ENCODE measurements at regions not wholly inside any gene's neighbourhood (a gene's known extent, or its start where the extent isn't known, plus 50 kb on each side); places are given as distances from the start of the nearest gene placed in this dataset.
A peak's percentile ranks its signal among the peaks of the same experiment; 100 is the strongest.

DNA sequence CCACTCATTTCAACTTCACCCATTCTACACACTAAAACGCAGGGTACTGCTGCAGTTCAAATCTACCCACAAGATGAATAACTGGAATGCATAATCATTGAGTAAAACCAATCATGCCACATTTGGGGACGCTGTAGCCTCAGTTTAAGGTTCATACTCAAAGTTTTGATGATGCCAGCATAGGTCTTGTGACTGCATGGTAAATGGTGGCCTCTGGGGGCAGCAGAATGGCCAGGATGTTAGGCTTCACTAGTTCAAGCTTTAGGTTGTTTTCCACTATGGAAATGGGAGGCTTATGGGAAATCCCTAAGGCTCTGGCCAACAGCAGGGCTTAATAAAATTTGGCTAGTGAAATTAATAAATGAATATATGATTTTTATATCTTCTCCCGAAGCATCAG is 104.3 kb upstream of the TSC22D2 start:
- no peaks in the 10 kb centered on the region for H3K9me2 ChIP-seq (ENCODE audit: insufficient read depth)
- peak; percentile 87 for ATAC-seq
- CTCF ChIA-PET, result interaction anchor here (0.7 to 1.8 kb wide), 7 partner anchors 9 to 192 kb away, joined by 3 to 6 read pairs (median 4); no protein-coding TSS in a partner anchor
- H3K27me3 ChIP-seq (ENCODE audit: insufficient read depth, low read length), result no peaks in the 10 kb centered on the region
- no peaks in the 10 kb centered on the region for H4K20me1 ChIP-seq (ENCODE audit: insufficient read depth)
- RAD21 ChIA-PET (ENCODE audit: low non-redundant PET in 1 of 2, low total read pairs in 2 of 2, uncharacterized antibody in 2 of 2, unreplicated experiment in 2 of 2), result interaction anchor here (1.0 to 1.1 kb wide), 2 partner anchors 105 to 106 kb away, joined by 3 read pairs; partner anchors contain the start of gene TSC22D2 (in 1 of the 2)
- BruUV-seq (replicated peaks), result no TSS peak
- POLR2A ChIA-PET, result no interaction called here
- H3K4me1 ChIP-seq (ENCODE audit: control insufficient read depth in 1 of 2, insufficient read depth in 2 of 2, low read length in 2 of 2), result peaks cover 6 to 44% of the 10 kb centered on the region in 2 experiments
- H2AFZ ChIP-seq (ENCODE audit: low read depth, low read length, poor library complexity, severe bottlenecking), result peak overlapping the region; percentile 95
- H3K4me3 ChIP-seq (replicated peaks in 1 of 2; ENCODE audit: low read depth in 1 of 2, low read length in 2 of 2), result no peak overlapping the region
- H3K9me3 ChIP-seq (ENCODE audit: control insufficient read depth in 1 of 2, insufficient read depth in 1 of 2, low read depth in 1 of 2, low read length in 2 of 2), result no peaks in the 10 kb centered on the region
- DNase-seq (ENCODE audit: low read depth, low spot score), result peak; percentile 57
- intact Hi-C loops (cut with micrococcal nuclease), result loop anchor here (2.0 kb wide), 1 partner anchor 191 kb away; no protein-coding TSS in a partner anchor
- no peak overlapping the region for H3K9ac ChIP-seq (ENCODE audit: low read length)
- H3K36me3 ChIP-seq (ENCODE audit: control insufficient read depth in 1 of 2, insufficient read depth in 2 of 2, low read length in 2 of 2), result no peaks in the 10 kb centered on the region
- H3K79me2 ChIP-seq (ENCODE audit: insufficient read depth, low read length), result no peaks in the 10 kb centered on the region
- TF ChIP-seq YY1 (IDR thresholded peaks at IDR 0.05; ENCODE audit: extremely low read depth, insufficient replicate concordance, low read depth, low read length) (peak; percentile 24), CEBPB (IDR thresholded peaks at IDR 0.05; ENCODE audit: low read depth) (no peak), CBX3 (IDR thresholded peaks at IDR 0.05; ENCODE audit: low read depth) (peak; percentile 34; the same call in 1 of the 2 replicates), RAD21 (IDR thresholded peaks at IDR 0.05; ENCODE audit: low read depth) (peak; percentile 89), SIN3A (IDR thresholded peaks at IDR 0.05; ENCODE audit: low read depth) (no peak)
- TF ChIP-seq, protein P1, sequence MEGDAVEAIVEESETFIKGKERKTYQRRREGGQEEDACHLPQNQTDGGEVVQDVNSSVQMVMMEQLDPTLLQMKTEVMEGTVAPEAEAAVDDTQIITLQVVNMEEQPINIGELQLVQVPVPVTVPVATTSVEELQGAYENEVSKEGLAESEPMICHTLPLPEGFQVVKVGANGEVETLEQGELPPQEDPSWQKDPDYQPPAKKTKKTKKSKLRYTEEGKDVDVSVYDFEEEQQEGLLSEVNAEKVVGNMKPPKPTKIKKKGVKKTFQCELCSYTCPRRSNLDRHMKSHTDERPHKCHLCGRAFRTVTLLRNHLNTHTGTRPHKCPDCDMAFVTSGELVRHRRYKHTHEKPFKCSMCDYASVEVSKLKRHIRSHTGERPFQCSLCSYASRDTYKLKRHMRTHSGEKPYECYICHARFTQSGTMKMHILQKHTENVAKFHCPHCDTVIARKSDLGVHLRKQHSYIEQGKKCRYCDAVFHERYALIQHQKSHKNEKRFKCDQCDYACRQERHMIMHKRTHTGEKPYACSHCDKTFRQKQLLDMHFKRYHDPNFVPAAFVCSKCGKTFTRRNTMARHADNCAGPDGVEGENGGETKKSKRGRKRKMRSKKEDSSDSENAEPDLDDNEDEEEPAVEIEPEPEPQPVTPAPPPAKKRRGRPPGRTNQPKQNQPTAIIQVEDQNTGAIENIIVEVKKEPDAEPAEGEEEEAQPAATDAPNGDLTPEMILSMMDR (IDR thresholded peaks at IDR 0.05 in 2 of 3, conservative IDR thresholded peaks at IDR 0.05 in 1 of 3; ENCODE audit: borderline replicate concordance in 1 of 3, insufficient read depth in 1 of 3, low read depth in 2 of 3, low read length in 2 of 3), result peak; percentile 81 to 97 (median 86)
- H3K27ac ChIP-seq (ENCODE audit: low read depth, low read length), result no peak overlapping the region
- H3K4me2 ChIP-seq (ENCODE audit: low read length), result no peak overlapping the region; the same call in 1 of the 2 replicates

DNA sequence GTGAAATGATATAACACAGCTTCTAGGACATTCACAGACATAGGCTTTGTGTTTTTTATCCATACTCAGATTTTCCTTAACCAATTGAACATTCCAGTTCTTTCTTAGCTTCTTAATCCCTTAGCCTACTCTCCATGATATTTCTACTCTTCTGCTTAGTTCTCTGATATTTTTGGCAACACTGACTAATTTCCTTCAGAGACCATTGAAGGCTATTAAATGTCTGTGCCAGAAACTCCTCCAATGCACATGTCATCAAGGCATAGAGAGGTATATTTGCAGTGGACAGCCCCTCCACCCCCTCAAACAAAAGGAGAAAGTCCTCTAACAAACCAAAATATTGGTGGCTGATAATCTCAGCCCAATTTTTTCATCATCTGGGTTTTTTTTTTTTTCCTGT is 105.9 kb upstream of the TSC22D2 start:
- ChIA-PET POLR2A (no interaction called here), CTCF (interaction anchor here (1.3 kb wide), 1 partner anchor 193 kb away, joined by 4 read pairs; no protein-coding TSS in a partner anchor)

More for the DNA sequence above, 105.9 kb upstream of the TSC22D2 start:
- Histone ChIP-seq H3K4me1 (ENCODE audit: control insufficient read depth in 1 of 2, insufficient read depth in 2 of 2, low read length in 2 of 2) (peaks cover 0 to 28% of the 10 kb centered on the region in 2 experiments; a peak in 2 of 4 replicates), H3K9ac (ENCODE audit: low read length) (no peak overlapping the region), H4K20me1 (ENCODE audit: insufficient read depth) (no peaks in the 10 kb centered on the region), H3K36me3 (ENCODE audit: control insufficient read depth in 1 of 2, insufficient read depth in 2 of 2, low read length in 2 of 2) (no peaks in the 10 kb centered on the region), H3K79me2 (ENCODE audit: insufficient read depth, low read length) (no peaks in the 10 kb centered on the region), H3K27ac (ENCODE audit: low read depth, low read length) (no peak overlapping the region), H3K9me2 (ENCODE audit: insufficient read depth) (no peaks in the 10 kb centered on the region), H3K4me2 (ENCODE audit: low read length) (no peak overlapping the region), H3K9me3 (ENCODE audit: control insufficient read depth in 1 of 2, insufficient read depth in 1 of 2, low read depth in 1 of 2, low read length in 2 of 2) (no peaks in the 10 kb centered on the region), H3K4me3 (replicated peaks in 1 of 2; ENCODE audit: low read depth in 1 of 2, low read length in 2 of 2) (no peak overlapping the region), H2AFZ (ENCODE audit: low read depth, low read length, poor library complexity, severe bottlenecking) (peak overlapping the region; percentile 96), H3K27me3 (ENCODE audit: insufficient read depth, low read length) (no peaks in the 10 kb centered on the region)
- RAD21 ChIA-PET (ENCODE audit: low non-redundant PET in 1 of 2, low total read pairs in 2 of 2, uncharacterized antibody in 2 of 2, unreplicated experiment in 2 of 2), result no interaction called here
- TF ChIP-seq ZFX (IDR thresholded peaks at IDR 0.05), result no peak
- no peak for TF ChIP-seq EZH2phosphoT487 (IDR thresholded peaks at IDR 0.05; ENCODE audit: borderline replicate concordance)
- TF ChIP-seq, protein P2, sequence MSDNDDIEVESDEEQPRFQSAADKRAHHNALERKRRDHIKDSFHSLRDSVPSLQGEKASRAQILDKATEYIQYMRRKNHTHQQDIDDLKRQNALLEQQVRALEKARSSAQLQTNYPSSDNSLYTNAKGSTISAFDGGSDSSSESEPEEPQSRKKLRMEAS (IDR thresholded peaks at IDR 0.05), result no peak
- TF ChIP-seq TCF7L2 (IDR thresholded peaks at IDR 0.05; ENCODE audit: borderline replicate concordance, extremely low read depth, insufficient read depth, insufficient read length), result no peak
- TF ChIP-seq CEBPB (IDR thresholded peaks at IDR 0.05; ENCODE audit: low read depth), result no peak
- no peak for TF ChIP-seq EGR1 (IDR thresholded peaks at IDR 0.05; ENCODE audit: low read depth)
- no peak for TF ChIP-seq ZNF274 (IDR thresholded peaks at IDR 0.05; ENCODE audit: low read depth, low read length)
- no peak for TF ChIP-seq FOSL1 (IDR thresholded peaks at IDR 0.05; ENCODE audit: low read depth)
- TF ChIP-seq RAD21 (IDR thresholded peaks at IDR 0.05; ENCODE audit: low read depth), result no peak
- no peak for TF ChIP-seq SP1 (IDR thresholded peaks at IDR 0.05; ENCODE audit: low read depth)
- no peak for TF ChIP-seq SRF (IDR thresholded peaks at IDR 0.05; ENCODE audit: low read depth)
- ATAC-seq, result no peak
- no peak for DNase-seq (ENCODE audit: low read depth, low spot score)
- no TSS peak for BruUV-seq (replicated peaks)
- intact Hi-C loops (cut with micrococcal nuclease), result no loop called here

Measured in HCT116 (cell line).